HG03066 (cell line): ENCODE measurements at regions not wholly inside any gene's neighbourhood (a gene's known extent, or its start where the extent isn't known, plus 50 kb on each side); places are given as distances from the start of the nearest gene placed in this dataset.
"Not testable (repeated sequence)": the region's sequence is repeated elsewhere in the genome, so short reads cannot be mapped to it uniquely, and the experiment has no call there.

ENCODE experiments used
- ATAC-seq: cut with Tn5 transposase; IDR thresholded peaks from one replicate; pipeline ENCODE4 v1.9.1; 2021; ENCODE audit warnings: low read depth; ENCODE audit not compliant: unreplicated experiment

GRCh38 chr13:109702030-109702597 lies 84.3 kb downstream of the IRS2 start:
- not testable (repeated sequence) for ATAC-seq

GRCh38 chr13:109700176-109700575 lies 86.2 kb downstream of the IRS2 start:
- no peak for ATAC-seq

GRCh38 chr13:109699628-109700071 lies 86.7 kb downstream of the IRS2 start:
- no peak for ATAC-seq

GRCh38 chr13:109698779-109699178 lies 87.6 kb downstream of the IRS2 start:
- ATAC-seq: no peak

- ATAC-seq: no peak
Measured at GRCh38 chr13:109697936-109698335, 88.4 kb downstream of the IRS2 start.

GRCh38 chr13:109695402-109696190 lies 90.8 kb downstream of the IRS2 start:
- no peak for ATAC-seq

GRCh38 chr13:109694972-109695371 lies 91.4 kb downstream of the IRS2 start:
- no peak for ATAC-seq

- ATAC-seq: no peak
Measured at GRCh38 chr13:109693213-109693612, 93.2 kb downstream of the IRS2 start.

- ATAC-seq: no peak
Measured at GRCh38 chr13:109691689-109692088, 94.7 kb downstream of the IRS2 start.

- no peak for ATAC-seq
Measured at GRCh38 chr13:109687559-109688448, 98.6 kb downstream of the IRS2 start.

- no peak for ATAC-seq
Measured at GRCh38 chr13:109685203-109685602, 101.2 kb downstream of the IRS2 start.

- ATAC-seq: no peak
Measured at GRCh38 chr13:109684824-109685202, 101.6 kb downstream of the IRS2 start.

GRCh38 chr13:109684084-109684823 lies 102.1 kb downstream of the IRS2 start:
- ATAC-seq: no peak

GRCh38 chr13:109682534-109683244 lies 103.7 kb downstream of the IRS2 start:
- ATAC-seq: no peak

- no peak for ATAC-seq
Measured at GRCh38 chr13:109680930-109681329, 105.5 kb downstream of the IRS2 start.

GRCh38 chr13:109680288-109680687 lies 106.1 kb downstream of the IRS2 start:
- no peak for ATAC-seq

GRCh38 chr13:109678459-109678858 lies 107.9 kb downstream of the IRS2 start:
- no peak for ATAC-seq

GRCh38 chr13:109677206-109677605 lies 109.2 kb downstream of the IRS2 start:
- no peak for ATAC-seq

GRCh38 chr13:109673477-109673876 lies 112.9 kb downstream of the IRS2 start:
- ATAC-seq: no peak

- ATAC-seq: no peak
Measured at GRCh38 chr13:109672545-109672944, 113.8 kb downstream of the IRS2 start.
